ENCODE measurements at regions not wholly inside any gene's neighbourhood (a gene's known extent, or its start where the extent isn't known, plus 50 kb on each side); places are given as distances from the start of the nearest gene placed in this dataset.
"Not testable (repeated sequence)": the region's sequence is repeated elsewhere in the genome, so short reads cannot be mapped to it uniquely, and the experiment has no call there.

DNA sequence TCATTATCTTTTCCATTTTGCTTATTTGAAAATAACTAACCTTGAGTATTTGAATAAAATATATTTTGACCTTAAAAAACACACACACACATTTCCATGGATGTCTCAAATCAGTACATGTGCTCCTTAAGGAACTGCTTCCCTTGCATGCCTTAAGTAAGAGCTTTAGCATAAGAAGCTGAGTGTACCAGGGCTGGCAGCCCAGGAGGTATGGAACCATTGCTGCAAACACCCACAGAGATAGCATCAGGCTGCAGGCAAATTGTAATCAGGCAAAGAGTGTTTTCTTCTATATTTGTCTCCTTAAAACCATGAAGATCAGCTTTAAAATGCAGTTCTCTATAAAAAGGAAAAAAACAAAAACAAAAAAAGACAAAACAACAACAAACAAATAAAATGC lies 160.6 kb downstream of the PLK2 start:
- H3K36me3 ChIP-seq: no peaks in the 10 kb centered on the region
- H3K4me3 ChIP-seq: no peak overlapping the region
- no peaks in the 10 kb centered on the region for H3K4me1 ChIP-seq
- TF ChIP-seq POLR2A (IDR thresholded peaks at IDR 0.05): no peak
- TF ChIP-seq EP300 (IDR thresholded peaks at IDR 0.05): no peak
- no peak for TF ChIP-seq POLR2AphosphoS5 (IDR thresholded peaks at IDR 0.05)
- TF ChIP-seq CTCF (IDR thresholded peaks at IDR 0.05): no peak
- DNase-seq: no peak
- no peaks in the 10 kb centered on the region for H3K27me3 ChIP-seq
- intact Hi-C loops (cut with DNase I; ENCODE audit: low total_unique reads): no loop called here
- no peak overlapping the region for H3K27ac ChIP-seq
- no peaks in the 10 kb centered on the region for H3K9me3 ChIP-seq

DNA sequence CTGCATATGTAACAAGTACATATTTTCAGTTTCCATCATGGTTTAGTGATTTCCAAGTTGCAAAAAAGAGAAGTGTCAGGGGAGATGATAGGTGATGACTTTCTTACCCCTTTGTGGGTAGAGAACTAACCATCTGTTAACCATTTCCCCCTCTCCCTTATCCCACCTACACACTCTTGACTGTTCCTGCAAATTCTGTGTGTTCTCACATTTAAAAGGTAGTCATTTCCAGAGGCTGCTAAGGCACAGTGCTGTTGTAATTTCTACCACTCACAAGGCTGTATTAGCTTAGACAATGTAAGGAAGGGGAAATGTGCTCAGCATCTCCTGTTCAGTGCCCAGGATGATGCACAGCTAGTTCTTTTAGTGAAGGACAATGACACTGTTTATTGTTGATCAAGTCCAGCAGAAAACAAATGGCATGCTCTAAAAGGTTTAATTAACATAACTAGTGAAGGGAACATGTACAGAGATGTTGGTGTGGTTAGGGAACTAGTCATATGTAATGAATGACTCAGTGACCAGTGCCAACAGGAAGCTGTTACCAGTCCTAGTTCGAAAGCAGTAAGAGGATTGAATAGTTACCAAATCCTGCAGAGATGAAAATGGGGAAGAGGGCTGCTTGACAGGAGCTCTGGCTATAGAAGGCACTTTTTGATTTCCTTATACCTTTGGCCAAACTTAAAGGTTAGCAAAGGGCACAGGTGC lies 165.1 kb downstream of the PLK2 start:
- intact Hi-C loops (cut with DNase I; ENCODE audit: low total_unique reads): no loop called here
- Histone ChIP-seq H3K27me3 (no peaks in the 10 kb centered on the region), H3K4me3 (no peak overlapping the region), H3K27ac (no peak overlapping the region), H3K9me3 (no peaks in the 10 kb centered on the region), H3K36me3 (no peaks in the 10 kb centered on the region), H3K4me1 (no peaks in the 10 kb centered on the region)
- no peak for DNase-seq
- TF ChIP-seq POLR2AphosphoS5 (IDR thresholded peaks at IDR 0.05) (no peak), POLR2A (IDR thresholded peaks at IDR 0.05) (no peak), EP300 (IDR thresholded peaks at IDR 0.05) (no peak)
- WGBS, 5 donors: 38 to 64% (median 61%) methylated on average over 1 of the region's 1 CpG

DNA sequence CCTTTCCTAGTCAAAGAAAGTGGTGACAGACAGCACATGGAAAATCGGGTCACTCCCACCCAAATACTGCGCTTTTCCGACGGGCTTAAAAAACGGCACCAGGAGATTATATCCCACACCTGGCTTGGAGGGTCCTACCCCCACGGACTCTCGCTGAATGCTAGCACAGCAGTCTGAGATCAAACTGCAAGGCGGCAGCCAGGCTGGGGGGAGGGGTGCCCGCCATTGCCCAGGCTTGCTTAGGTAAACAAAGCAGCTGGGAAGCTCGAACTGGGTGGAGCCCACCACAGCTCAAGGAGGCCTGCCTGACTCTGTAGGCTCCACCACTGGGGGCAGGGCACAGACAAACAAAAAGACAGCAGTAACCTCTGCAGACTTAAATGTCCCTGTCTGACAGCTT lies 171.6 kb downstream of the PLK2 start:
- intact Hi-C loops (cut with DNase I; ENCODE audit: low total_unique reads); H3K27ac ChIP-seq; DNase-seq; H3K4me1 ChIP-seq; H3K9me3 ChIP-seq; H3K36me3 ChIP-seq; H3K27me3 ChIP-seq; H3K4me3 ChIP-seq: not testable (repeated sequence)
- 77 to 84% (median 80%) methylated on average over 5 to 10 of the region's 10 CpGs for WGBS, 5 donors

GRCh38 chr5:58286741-58287140 lies 173.1 kb downstream of the PLK2 start:
- H3K27me3 ChIP-seq: no peaks in the 10 kb centered on the region
- H3K4me1 ChIP-seq: no peaks in the 10 kb centered on the region
- H3K4me3 ChIP-seq: no peak overlapping the region
- DNase-seq: no peak
- intact Hi-C loops (cut with DNase I; ENCODE audit: low total_unique reads): no loop called here
- no peaks in the 10 kb centered on the region for H3K9me3 ChIP-seq
- WGBS, 5 donors: 78 to 96% (median 92%) methylated on average over 1 of the region's 1 CpG
- no peaks in the 10 kb centered on the region for H3K36me3 ChIP-seq
- TF ChIP-seq EP300 (IDR thresholded peaks at IDR 0.05): no peak
- no peak for TF ChIP-seq POLR2AphosphoS5 (IDR thresholded peaks at IDR 0.05)
- no peak for TF ChIP-seq POLR2A (IDR thresholded peaks at IDR 0.05)
- TF ChIP-seq CTCF (IDR thresholded peaks at IDR 0.05): no peak
- no peak overlapping the region for H3K27ac ChIP-seq

- H3K36me3 ChIP-seq: no peaks in the 10 kb centered on the region
- intact Hi-C loops (cut with DNase I; ENCODE audit: low total_unique reads): no loop called here
- no peaks in the 10 kb centered on the region for H3K9me3 ChIP-seq
- H3K4me3 ChIP-seq: no peak overlapping the region
- no peaks in the 10 kb centered on the region for H3K27me3 ChIP-seq
- 88 to 98% (median 97%) methylated on average over 2 of the region's 2 CpGs for WGBS, 5 donors
- no peak for DNase-seq
- TF ChIP-seq EP300 (IDR thresholded peaks at IDR 0.05): no peak
- TF ChIP-seq CTCF (IDR thresholded peaks at IDR 0.05): no peak
- no peak for TF ChIP-seq POLR2A (IDR thresholded peaks at IDR 0.05)
- no peak for TF ChIP-seq POLR2AphosphoS5 (IDR thresholded peaks at IDR 0.05)
- no peak overlapping the region for H3K27ac ChIP-seq
- no peaks in the 10 kb centered on the region for H3K4me1 ChIP-seq
These were observed 174.0 kb downstream of the PLK2 start for GRCh38 chr5:58285900-58286299.

Data from stomach (tissue), 8 donors.